ENCODE measurements at regions not wholly inside any gene's neighbourhood (a gene's known extent, or its start where the extent isn't known, plus 50 kb on each side); places are given as distances from the start of the nearest gene placed in this dataset.

- TF ChIP-seq E2F8 (IDR thresholded peaks at IDR 0.05; ENCODE audit: low read depth, partially characterized antibody) (no peak), MTA2 (IDR thresholded peaks at IDR 0.05; ENCODE audit: low read depth) (peak; percentile 94), CHD2 (IDR thresholded peaks at IDR 0.05; ENCODE audit: borderline replicate concordance, low read depth, low read length) (peak; percentile 49; the same call in 1 of the 2 replicates), YBX1 (IDR thresholded peaks at IDR 0.05) (no peak), CHD4 (IDR thresholded peaks at IDR 0.05) (no peak), SMAD1 (IDR thresholded peaks at IDR 0.05; ENCODE audit: low read depth, partially characterized antibody) (peak; percentile 29), RAD51 (IDR thresholded peaks at IDR 0.05) (peak; percentile 92), MTA3 (IDR thresholded peaks at IDR 0.05; ENCODE audit: borderline replicate concordance, low read length) (no peak), MEF2B (IDR thresholded peaks at IDR 0.05; ENCODE audit: partially characterized antibody, poor library complexity, severe bottlenecking) (peak; percentile 79), CEBPZ (IDR thresholded peaks at IDR 0.05; ENCODE audit: low read depth, low read length) (no peak), PRDM15 (CRISPR knock-in tag; IDR thresholded peaks at IDR 0.05) (no peak), PBX3 (IDR thresholded peaks at IDR 0.05; ENCODE audit: insufficient replicate concordance, low read depth, low read length) (no peak), EP300 (IDR thresholded peaks at IDR 0.05; ENCODE audit: borderline replicate concordance in 1 of 2, control insufficient read depth in 1 of 2, low read depth in 2 of 2, low read length in 2 of 2) (peak; percentile 44 to 45; a peak in 2 of 4 replicates)
Observed at GRCh38 chr2:215680605-215681598, 245.0 kb upstream of the FN1 start (continued).
